HL-60 (cell line): ENCODE measurements at regions not wholly inside any gene's neighbourhood (a gene's known extent, or its start where the extent isn't known, plus 50 kb on each side); places are given as distances from the start of the nearest gene placed in this dataset.

Experiments used
- GABPA ChIP-seq: IDR thresholded peaks from 2 replicates; pipeline ENCODE4 v1.6.1; 2012; ENCODE audit warnings: low read depth
- REST ChIP-seq: IDR thresholded peaks from 2 replicates; pipeline ENCODE4 v1.6.1; 2012; ENCODE audit warnings: low read depth; ENCODE audit not compliant: insufficient replicate concordance
- TF ChIP-seq, protein P1 (sequence below): IDR thresholded peaks from one replicate; pipeline ENCODE4 v1.5.1; 2011; ENCODE audit warnings: low read length, control low read depth, inconsistent platforms; ENCODE audit not compliant: insufficient read depth

DNA sequence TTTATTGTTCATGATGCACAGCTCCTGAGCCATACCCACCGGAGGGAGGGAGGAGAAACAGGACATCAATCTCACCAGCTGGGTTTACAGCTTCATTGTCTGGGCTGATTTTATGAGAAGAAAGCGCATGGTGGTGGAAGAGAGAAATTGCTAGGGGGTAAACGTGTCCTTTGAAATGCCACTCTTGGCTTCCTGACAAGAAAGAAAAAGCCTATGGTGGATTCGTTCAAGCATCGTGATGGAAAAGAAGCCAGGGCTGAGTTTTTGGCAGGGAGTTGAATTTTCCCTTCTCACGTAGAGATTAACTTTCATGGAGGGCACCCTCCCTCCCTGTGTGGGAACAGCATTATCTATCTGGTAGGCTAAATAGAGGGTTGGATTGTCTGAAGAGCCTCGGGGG lies 502.0 kb downstream of the SLC4A3 start:
- TF ChIP-seq, protein P1, sequence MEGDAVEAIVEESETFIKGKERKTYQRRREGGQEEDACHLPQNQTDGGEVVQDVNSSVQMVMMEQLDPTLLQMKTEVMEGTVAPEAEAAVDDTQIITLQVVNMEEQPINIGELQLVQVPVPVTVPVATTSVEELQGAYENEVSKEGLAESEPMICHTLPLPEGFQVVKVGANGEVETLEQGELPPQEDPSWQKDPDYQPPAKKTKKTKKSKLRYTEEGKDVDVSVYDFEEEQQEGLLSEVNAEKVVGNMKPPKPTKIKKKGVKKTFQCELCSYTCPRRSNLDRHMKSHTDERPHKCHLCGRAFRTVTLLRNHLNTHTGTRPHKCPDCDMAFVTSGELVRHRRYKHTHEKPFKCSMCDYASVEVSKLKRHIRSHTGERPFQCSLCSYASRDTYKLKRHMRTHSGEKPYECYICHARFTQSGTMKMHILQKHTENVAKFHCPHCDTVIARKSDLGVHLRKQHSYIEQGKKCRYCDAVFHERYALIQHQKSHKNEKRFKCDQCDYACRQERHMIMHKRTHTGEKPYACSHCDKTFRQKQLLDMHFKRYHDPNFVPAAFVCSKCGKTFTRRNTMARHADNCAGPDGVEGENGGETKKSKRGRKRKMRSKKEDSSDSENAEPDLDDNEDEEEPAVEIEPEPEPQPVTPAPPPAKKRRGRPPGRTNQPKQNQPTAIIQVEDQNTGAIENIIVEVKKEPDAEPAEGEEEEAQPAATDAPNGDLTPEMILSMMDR: no peak
- TF ChIP-seq GABPA (no peak), REST (no peak)
